HepG2 (cell line): ENCODE measurements at regions not wholly inside any gene's neighbourhood (a gene's known extent, or its start where the extent isn't known, plus 50 kb on each side); places are given as distances from the start of the nearest gene placed in this dataset.

Experiments
- CBX2 ChIP-seq, 2 experiments: fragments of 200-600 bp in 1 of 2; sonication (generic); formaldehyde crosslinking in 1 of 2; IDR thresholded peaks; 2 replicates each; pipeline versions ENCODE4 v1.7.0 to v1.8.1; 2018 to 2022; ENCODE audit warnings: low read depth in 2 of 2, low read length in 1 of 2, mild to moderate bottlenecking in 1 of 2, missing genetic modification reagents in 1 of 2
- CHD4 ChIP-seq: fragments of 200-600 bp; sonication (generic); IDR thresholded peaks from 2 replicates; pipeline ENCODE4 v1.7.0; 2017; ENCODE audit warnings: mild to moderate bottlenecking, low read length, borderline replicate concordance
- ZFP62 ChIP-seq: sonication (generic); formaldehyde crosslinking; IDR thresholded peaks from 2 replicates; pipeline ENCODE4 v1.4.0; 2020; ENCODE audit warnings: missing genetic modification reagents
- ZSCAN21 ChIP-seq: sonication (generic); formaldehyde crosslinking; IDR thresholded peaks from 2 replicates; pipeline ENCODE4 v1.8.0; 2022; ENCODE audit warnings: mild to moderate bottlenecking, missing genetic modification reagents, moderate library complexity, borderline replicate concordance
- TF ChIP-seq, protein P1 (sequence below): sonication (generic); formaldehyde crosslinking; IDR thresholded peaks from 2 replicates; pipeline ENCODE4 v1.5.1; 2020; ENCODE audit warnings: mild to moderate bottlenecking, missing genetic modification reagents, moderate library complexity
- TF ChIP-seq, protein P2 (sequence below): IDR thresholded peaks from 2 replicates; pipeline ENCODE4 v1.4.0; 2020; ENCODE audit warnings: mild to moderate bottlenecking, missing genetic modification reagents
- TF ChIP-seq, protein P3 (sequence below): sonication (generic); formaldehyde crosslinking; IDR thresholded peaks from 2 replicates; pipeline ENCODE4 v1.8.1; 2023; ENCODE audit warnings: mild to moderate bottlenecking, inconsistent platforms, moderate library complexity, missing genetic modification reagents, borderline replicate concordance

DNA sequence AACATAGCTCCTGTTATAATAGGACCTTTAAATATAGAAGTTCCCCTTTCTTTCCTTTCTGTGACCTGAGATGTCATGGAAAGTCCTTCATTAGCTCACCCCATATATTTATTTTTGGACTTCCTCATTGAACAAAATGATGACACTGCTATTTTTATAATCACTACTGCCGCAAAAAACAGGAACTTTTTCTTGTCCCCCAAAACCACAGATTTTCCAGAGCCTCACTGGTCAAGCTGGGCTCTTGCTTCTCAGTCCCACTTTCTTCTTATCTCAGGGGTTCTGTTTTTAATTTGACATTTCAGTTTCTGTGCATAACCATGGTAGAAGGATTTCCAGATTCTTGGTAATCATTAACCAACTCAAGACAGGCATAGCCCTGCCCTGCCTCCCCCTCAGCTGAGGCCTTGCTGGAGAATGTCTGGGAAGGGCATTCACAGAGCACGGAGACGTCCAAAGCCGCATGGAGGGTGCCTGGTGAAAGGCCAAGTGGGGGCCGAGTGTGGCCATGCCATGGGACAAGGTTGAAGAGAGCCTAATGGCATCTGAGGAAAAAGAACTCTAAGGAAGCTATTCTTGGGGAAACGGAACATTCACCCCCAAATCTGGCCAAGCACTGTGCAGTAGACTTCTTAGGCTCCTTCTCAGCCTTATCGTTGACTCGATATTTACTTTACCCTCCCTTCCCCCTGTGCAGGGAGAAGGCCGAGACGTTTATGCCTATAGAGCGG, 73.7 kb downstream of the EDN1 start (continued):
- TF ChIP-seq, protein P1, sequence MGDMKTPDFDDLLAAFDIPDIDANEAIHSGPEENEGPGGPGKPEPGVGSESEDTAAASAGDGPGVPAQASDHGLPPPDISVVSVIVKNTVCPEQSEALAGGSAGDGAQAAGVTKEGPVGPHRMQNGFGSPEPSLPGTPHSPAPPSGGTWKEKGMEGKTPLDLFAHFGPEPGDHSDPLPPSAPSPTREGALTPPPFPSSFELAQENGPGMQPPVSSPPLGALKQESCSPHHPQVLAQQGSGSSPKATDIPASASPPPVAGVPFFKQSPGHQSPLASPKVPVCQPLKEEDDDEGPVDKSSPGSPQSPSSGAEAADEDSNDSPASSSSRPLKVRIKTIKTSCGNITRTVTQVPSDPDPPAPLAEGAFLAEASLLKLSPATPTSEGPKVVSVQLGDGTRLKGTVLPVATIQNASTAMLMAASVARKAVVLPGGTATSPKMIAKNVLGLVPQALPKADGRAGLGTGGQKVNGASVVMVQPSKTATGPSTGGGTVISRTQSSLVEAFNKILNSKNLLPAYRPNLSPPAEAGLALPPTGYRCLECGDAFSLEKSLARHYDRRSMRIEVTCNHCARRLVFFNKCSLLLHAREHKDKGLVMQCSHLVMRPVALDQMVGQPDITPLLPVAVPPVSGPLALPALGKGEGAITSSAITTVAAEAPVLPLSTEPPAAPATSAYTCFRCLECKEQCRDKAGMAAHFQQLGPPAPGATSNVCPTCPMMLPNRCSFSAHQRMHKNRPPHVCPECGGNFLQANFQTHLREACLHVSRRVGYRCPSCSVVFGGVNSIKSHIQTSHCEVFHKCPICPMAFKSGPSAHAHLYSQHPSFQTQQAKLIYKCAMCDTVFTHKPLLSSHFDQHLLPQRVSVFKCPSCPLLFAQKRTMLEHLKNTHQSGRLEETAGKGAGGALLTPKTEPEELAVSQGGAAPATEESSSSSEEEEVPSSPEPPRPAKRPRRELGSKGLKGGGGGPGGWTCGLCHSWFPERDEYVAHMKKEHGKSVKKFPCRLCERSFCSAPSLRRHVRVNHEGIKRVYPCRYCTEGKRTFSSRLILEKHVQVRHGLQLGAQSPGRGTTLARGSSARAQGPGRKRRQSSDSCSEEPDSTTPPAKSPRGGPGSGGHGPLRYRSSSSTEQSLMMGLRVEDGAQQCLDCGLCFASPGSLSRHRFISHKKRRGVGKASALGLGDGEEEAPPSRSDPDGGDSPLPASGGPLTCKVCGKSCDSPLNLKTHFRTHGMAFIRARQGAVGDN (CRISPR knock-in tag): peak; percentile 67
- TF ChIP-seq, protein P2, sequence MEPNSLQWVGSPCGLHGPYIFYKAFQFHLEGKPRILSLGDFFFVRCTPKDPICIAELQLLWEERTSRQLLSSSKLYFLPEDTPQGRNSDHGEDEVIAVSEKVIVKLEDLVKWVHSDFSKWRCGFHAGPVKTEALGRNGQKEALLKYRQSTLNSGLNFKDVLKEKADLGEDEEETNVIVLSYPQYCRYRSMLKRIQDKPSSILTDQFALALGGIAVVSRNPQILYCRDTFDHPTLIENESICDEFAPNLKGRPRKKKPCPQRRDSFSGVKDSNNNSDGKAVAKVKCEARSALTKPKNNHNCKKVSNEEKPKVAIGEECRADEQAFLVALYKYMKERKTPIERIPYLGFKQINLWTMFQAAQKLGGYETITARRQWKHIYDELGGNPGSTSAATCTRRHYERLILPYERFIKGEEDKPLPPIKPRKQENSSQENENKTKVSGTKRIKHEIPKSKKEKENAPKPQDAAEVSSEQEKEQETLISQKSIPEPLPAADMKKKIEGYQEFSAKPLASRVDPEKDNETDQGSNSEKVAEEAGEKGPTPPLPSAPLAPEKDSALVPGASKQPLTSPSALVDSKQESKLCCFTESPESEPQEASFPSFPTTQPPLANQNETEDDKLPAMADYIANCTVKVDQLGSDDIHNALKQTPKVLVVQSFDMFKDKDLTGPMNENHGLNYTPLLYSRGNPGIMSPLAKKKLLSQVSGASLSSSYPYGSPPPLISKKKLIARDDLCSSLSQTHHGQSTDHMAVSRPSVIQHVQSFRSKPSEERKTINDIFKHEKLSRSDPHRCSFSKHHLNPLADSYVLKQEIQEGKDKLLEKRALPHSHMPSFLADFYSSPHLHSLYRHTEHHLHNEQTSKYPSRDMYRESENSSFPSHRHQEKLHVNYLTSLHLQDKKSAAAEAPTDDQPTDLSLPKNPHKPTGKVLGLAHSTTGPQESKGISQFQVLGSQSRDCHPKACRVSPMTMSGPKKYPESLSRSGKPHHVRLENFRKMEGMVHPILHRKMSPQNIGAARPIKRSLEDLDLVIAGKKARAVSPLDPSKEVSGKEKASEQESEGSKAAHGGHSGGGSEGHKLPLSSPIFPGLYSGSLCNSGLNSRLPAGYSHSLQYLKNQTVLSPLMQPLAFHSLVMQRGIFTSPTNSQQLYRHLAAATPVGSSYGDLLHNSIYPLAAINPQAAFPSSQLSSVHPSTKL: peak; percentile 42; the same call in 1 of the 2 replicates
- TF ChIP-seq, protein P3, sequence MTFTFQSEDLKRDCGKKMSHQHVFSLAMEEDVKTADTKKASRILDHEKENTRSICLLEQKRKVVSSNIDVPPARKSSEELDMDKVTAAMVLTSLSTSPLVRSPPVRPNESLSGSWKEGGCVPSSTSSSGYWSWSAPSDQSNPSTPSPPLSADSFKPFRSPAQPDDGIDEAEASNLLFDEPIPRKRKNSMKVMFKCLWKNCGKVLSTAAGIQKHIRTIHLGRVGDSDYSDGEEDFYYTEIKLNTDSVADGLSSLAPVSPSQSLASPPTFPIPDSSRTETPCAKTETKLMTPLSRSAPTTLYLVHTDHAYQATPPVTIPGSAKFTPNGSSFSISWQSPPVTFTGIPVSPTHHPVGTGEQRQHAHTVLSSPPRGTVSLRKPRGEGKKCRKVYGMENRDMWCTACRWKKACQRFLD (CRISPR knock-in tag): no peak
- no peak for TF ChIP-seq CHD4
- no peak for TF ChIP-seq CBX2 (IDR thresholded peaks at IDR 0.05; ENCODE audit: low read depth, low read length)
- no peak for TF ChIP-seq CBX2 (CRISPR knock-in tag; IDR thresholded peaks at IDR 0.05; ENCODE audit: low read depth)
- no peak for TF ChIP-seq ZSCAN21 (CRISPR knock-in tag)
- TF ChIP-seq ZFP62 (CRISPR knock-in tag): no peak
